Pancreas (tissue), 10 donors: ENCODE measurements at regions not wholly inside any gene's neighbourhood (a gene's known extent, or its start where the extent isn't known, plus 50 kb on each side); places are given as distances from the start of the nearest gene placed in this dataset.

Experiments used
- ATAC-seq, 4 donors: fragments of 200-7000 bp; cut with Tn5 transposase; one replicate each; pipeline versions ENCODE4 v1.8.0 to v1.9.1; 2020; ENCODE audit warnings: mild to moderate bottlenecking in 4 of 4, moderate library complexity in 4 of 4
- DNase-seq, 6 donors: peaks; one replicate each; pipeline ENCODE4 v3.0.0-alpha.2; 2020
- FAIRE-seq: peaks from 2 replicates; lab custom pipeline; 2012; peaks lifted over from hg19 to GRCh38; lab: Jason Lieb, UNC
- H3K27ac ChIP-seq, 4 donors: fragments of 200-600 bp; sonication (generic); 1 replicate in 3 of 4; 2 replicates in 1 of 4; pipeline versions ENCODE4 v1.5.0 to v1.8.0; 2020
- H3K27me3 ChIP-seq, 4 donors: fragments of 200-600 bp; one replicate each; pipeline ENCODE4 v1.8.0; 2021
- H3K36me3 ChIP-seq, 3 donors: fragments of 200-600 bp; sonication (generic) in 1 of 3; one replicate each; pipeline versions ENCODE4 v1.5.0 to v1.8.0; 2020 to 2021
- H3K4me1 ChIP-seq, 3 donors: fragments of 200-600 bp; one replicate each; pipeline ENCODE4 v1.8.0; 2021
- H3K4me3 ChIP-seq, 4 donors: fragments of 200-600 bp; sonication (generic) in 2 of 4; one replicate each; pipeline versions ENCODE4 v1.5.0 to v1.8.0; 2020 to 2021
- H3K9me3 ChIP-seq, 4 donors: fragments of 200-600 bp; one replicate each; pipeline ENCODE4 v1.8.0; 2021
- WGBS, 2 donors: extraction: QIAGEN DNeasy Blood & Tissue Kit; methylation state at CpG; one replicate each; pipeline ENCODE4 v1.1.7; 2013; 5-methylcytosine and 5-hydroxymethylcytosine counted together
- intact Hi-C, 3 donors: fragments of 100-400 bp; cut with DNase I; formaldehyde crosslinking; loops; one replicate each; pipeline versions ENCODE4 v1.11.1 to v1.14.2; 2022
- TF ChIP-seq, protein P1 (sequence below), 4 donors: fragments of 200-600 bp; sonication (generic) in 3 of 4; IDR thresholded peaks; one replicate each; pipeline versions ENCODE4 v1.5.0 to v1.8.0; 2021; ENCODE audit warnings: antibody characterized with exemption in 4 of 4
- donor health status: healthy with polysubstance abuse.
- donor health status: DM: no; HTN: no; CAD: no; lungs with moderate emphysema.
- donor health status: DM: no; HTN: no; CAD: no.
- donor health status: control.
- donor health status: control.
- donor health status: Bipolar disorder and iron deficiency.
- donor health status: DM: yes; HTN: yes; CAD: no.
- donor health status: DM: no; HTN: no; CAD: no.
- donor health status: DM: no; HTN: no; CAD: no.
- donor health status: DM: yes; HTN: yes; CAD: no.

- H3K36me3 ChIP-seq, result no peaks in the 10 kb centered on the region
- H3K27me3 ChIP-seq, result no peaks in the 10 kb centered on the region
- TF ChIP-seq, protein P1, sequence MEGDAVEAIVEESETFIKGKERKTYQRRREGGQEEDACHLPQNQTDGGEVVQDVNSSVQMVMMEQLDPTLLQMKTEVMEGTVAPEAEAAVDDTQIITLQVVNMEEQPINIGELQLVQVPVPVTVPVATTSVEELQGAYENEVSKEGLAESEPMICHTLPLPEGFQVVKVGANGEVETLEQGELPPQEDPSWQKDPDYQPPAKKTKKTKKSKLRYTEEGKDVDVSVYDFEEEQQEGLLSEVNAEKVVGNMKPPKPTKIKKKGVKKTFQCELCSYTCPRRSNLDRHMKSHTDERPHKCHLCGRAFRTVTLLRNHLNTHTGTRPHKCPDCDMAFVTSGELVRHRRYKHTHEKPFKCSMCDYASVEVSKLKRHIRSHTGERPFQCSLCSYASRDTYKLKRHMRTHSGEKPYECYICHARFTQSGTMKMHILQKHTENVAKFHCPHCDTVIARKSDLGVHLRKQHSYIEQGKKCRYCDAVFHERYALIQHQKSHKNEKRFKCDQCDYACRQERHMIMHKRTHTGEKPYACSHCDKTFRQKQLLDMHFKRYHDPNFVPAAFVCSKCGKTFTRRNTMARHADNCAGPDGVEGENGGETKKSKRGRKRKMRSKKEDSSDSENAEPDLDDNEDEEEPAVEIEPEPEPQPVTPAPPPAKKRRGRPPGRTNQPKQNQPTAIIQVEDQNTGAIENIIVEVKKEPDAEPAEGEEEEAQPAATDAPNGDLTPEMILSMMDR (IDR thresholded peaks at IDR 0.05), result no peak
- intact Hi-C loops, result no loop called here
- FAIRE-seq (no peak), DNase-seq (no peak), ATAC-seq (no peak)
- 53 to 61% methylated on average over 4 of the region's 4 CpGs for WGBS, 2 donors
- no peaks in the 10 kb centered on the region for H3K9me3 ChIP-seq
- no peak overlapping the region for H3K4me3 ChIP-seq
- no peaks in the 10 kb centered on the region for H3K4me1 ChIP-seq
- H3K27ac ChIP-seq, result no peak overlapping the region
Measured at GRCh38 chr3:116524453-116525210, 79.3 kb upstream of the LSAMP start.

DNA sequence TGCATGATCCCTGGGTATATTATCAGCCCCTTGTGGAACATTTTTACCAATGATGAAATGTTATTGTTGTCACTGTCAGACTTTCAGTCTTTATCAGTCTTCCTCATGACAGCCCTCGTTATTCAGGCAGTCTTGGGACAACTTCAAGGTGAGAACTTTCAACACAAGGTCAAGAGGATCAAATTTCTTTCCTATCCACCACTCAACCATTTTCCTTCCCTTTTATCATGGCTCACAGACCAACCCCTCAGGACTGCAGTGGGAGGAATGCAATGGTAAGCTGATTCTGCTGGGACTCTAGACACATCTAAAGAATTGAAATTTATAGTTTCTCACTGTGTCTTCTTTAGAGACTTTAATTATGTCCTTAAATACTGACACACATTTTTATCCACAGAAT lies 107.0 kb upstream of the LSAMP start:
- WGBS, 2 donors, result 0 to 6% methylated on average over 1 of the region's 1 CpG
- H3K4me3 ChIP-seq, result no peak overlapping the region
- H3K9me3 ChIP-seq, result no peaks in the 10 kb centered on the region
- ATAC-seq (no peak), DNase-seq (no peak), FAIRE-seq (no peak)
- no peak overlapping the region for H3K27ac ChIP-seq
- no peaks in the 10 kb centered on the region for H3K36me3 ChIP-seq
- TF ChIP-seq, protein P1 (IDR thresholded peaks at IDR 0.05), result no peak
- H3K4me1 ChIP-seq, result no peaks in the 10 kb centered on the region
- H3K27me3 ChIP-seq, result no peaks in the 10 kb centered on the region
- intact Hi-C loops, result no loop called here

DNA sequence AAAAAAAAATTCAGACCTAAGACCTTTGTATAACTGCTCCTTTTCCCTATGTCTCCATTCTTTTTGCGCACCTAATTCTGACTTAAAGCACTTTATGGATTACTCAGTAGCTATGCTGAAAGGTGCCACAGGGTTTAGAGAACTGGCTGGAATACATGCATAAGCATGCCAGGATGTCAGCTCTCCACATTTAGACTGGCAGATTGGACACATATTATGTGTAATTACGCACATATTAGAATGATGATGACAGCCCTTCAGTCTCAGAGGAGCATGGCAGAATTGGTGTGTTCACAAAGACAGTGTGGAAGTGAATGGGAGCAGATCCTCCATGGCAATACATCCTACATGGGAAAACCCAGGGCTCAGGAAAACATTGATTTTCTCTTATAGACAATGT lies 108.1 kb upstream of the LSAMP start:
- 84 to 86% methylated on average over 2 of the region's 2 CpGs for WGBS, 2 donors
- H3K27me3 ChIP-seq, result no peaks in the 10 kb centered on the region
- no peaks in the 10 kb centered on the region for H3K4me1 ChIP-seq
- TF ChIP-seq, protein P1 (IDR thresholded peaks at IDR 0.05), result no peak
- no peak for FAIRE-seq
- H3K27ac ChIP-seq, result no peak overlapping the region
- no peaks in the 10 kb centered on the region for H3K9me3 ChIP-seq
- ATAC-seq, result no peak
- H3K36me3 ChIP-seq, result no peaks in the 10 kb centered on the region
- intact Hi-C loops, result no loop called here
- DNase-seq, result no peak
- no peak overlapping the region for H3K4me3 ChIP-seq

GRCh38 chr3:116561529-116561928 lies 116.2 kb upstream of the LSAMP start:
- Histone ChIP-seq H3K4me1 (no peaks in the 10 kb centered on the region), H3K4me3 (no peak overlapping the region), H3K9me3 (no peaks in the 10 kb centered on the region), H3K36me3 (no peaks in the 10 kb centered on the region), H3K27me3 (no peaks in the 10 kb centered on the region), H3K27ac (no peak overlapping the region)
- no peak for ATAC-seq
- intact Hi-C loops, result no loop called here
- TF ChIP-seq, protein P1 (IDR thresholded peaks at IDR 0.05), result no peak
- FAIRE-seq, result no peak
- 48 to 64% methylated on average over 3 of the region's 3 CpGs for WGBS, 2 donors
- no peak for DNase-seq

GRCh38 chr3:116563351-116563750 lies 118.1 kb upstream of the LSAMP start:
- no peak overlapping the region for H3K4me3 ChIP-seq
- no peak overlapping the region for H3K27ac ChIP-seq
- intact Hi-C loops, result no loop called here
- no peak for FAIRE-seq
- ATAC-seq, result no peak
- TF ChIP-seq, protein P1 (IDR thresholded peaks at IDR 0.05), result no peak
- 9 to 37% methylated on average over 2 of the region's 2 CpGs for WGBS, 2 donors
- no peaks in the 10 kb centered on the region for H3K27me3 ChIP-seq
- no peaks in the 10 kb centered on the region for H3K9me3 ChIP-seq
- H3K4me1 ChIP-seq, result no peaks in the 10 kb centered on the region
- no peak for DNase-seq
- no peaks in the 10 kb centered on the region for H3K36me3 ChIP-seq
